ENCODE measurements at regions not wholly inside any gene's neighbourhood (a gene's known extent, or its start where the extent isn't known, plus 50 kb on each side); places are given as distances from the start of the nearest gene placed in this dataset.

- no peak for DNase-seq (ENCODE audit: extremely low read depth, low read depth)
- no peak for TF ChIP-seq CTCF (IDR thresholded peaks at IDR 0.05; ENCODE audit: low read depth, low read length, missing control alignments)
- H3K4me3 ChIP-seq (replicated peaks; ENCODE audit: low read depth, low read length): no peak overlapping the region
Observed at GRCh38 chr9:1952001-1952400, 63.1 kb upstream of the SMARCA2 start.

- no peak for DNase-seq (ENCODE audit: extremely low read depth, low read depth)
- TF ChIP-seq CTCF (IDR thresholded peaks at IDR 0.05; ENCODE audit: low read depth, low read length, missing control alignments): no peak
- no peak overlapping the region for H3K4me3 ChIP-seq (replicated peaks; ENCODE audit: low read depth, low read length)
Observed at GRCh38 chr9:1954238-1954637, 60.9 kb upstream of the SMARCA2 start.

DNA sequence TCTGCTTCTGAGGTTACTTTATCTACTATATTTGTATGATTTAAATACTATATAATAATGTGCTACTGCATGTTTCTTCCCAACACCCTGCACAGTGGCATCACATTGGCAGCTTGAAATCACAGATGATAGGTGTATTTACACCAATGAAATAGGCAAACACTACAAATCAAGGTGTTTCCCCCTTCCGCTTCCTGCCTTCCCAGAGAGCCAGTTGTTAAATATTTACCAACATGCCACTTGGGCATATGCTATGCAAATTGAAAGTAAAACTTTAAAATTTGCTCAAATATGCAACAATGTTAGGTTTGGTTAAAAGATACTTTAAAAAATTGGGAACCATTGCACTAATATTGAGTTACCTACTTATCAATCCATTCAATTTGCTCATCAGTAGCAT lies 58.2 kb upstream of the SMARCA2 start:
- TF ChIP-seq CTCF (IDR thresholded peaks at IDR 0.05; ENCODE audit: low read depth, low read length, missing control alignments): no peak
- DNase-seq (ENCODE audit: extremely low read depth, low read depth): no peak
- H3K4me3 ChIP-seq (replicated peaks; ENCODE audit: low read depth, low read length): no peak overlapping the region

- DNase-seq (ENCODE audit: extremely low read depth, low read depth): no peak
- TF ChIP-seq CTCF (IDR thresholded peaks at IDR 0.05; ENCODE audit: low read depth, low read length, missing control alignments): no peak
Observed at GRCh38 chr9:1957856-1958255, 57.3 kb upstream of the SMARCA2 start.

GRCh38 chr9:1959371-1959770 lies 55.8 kb upstream of the SMARCA2 start:
- H3K4me3 ChIP-seq (replicated peaks; ENCODE audit: low read depth, low read length): no peak overlapping the region
- no peak for TF ChIP-seq CTCF (IDR thresholded peaks at IDR 0.05; ENCODE audit: low read depth, low read length, missing control alignments)
- no peak for DNase-seq (ENCODE audit: extremely low read depth, low read depth)

More at GRCh38 chr9:1957856-1958255, 57.3 kb upstream of the SMARCA2 start:
- no peak overlapping the region for H3K4me3 ChIP-seq (replicated peaks; ENCODE audit: low read depth, low read length)

DNA sequence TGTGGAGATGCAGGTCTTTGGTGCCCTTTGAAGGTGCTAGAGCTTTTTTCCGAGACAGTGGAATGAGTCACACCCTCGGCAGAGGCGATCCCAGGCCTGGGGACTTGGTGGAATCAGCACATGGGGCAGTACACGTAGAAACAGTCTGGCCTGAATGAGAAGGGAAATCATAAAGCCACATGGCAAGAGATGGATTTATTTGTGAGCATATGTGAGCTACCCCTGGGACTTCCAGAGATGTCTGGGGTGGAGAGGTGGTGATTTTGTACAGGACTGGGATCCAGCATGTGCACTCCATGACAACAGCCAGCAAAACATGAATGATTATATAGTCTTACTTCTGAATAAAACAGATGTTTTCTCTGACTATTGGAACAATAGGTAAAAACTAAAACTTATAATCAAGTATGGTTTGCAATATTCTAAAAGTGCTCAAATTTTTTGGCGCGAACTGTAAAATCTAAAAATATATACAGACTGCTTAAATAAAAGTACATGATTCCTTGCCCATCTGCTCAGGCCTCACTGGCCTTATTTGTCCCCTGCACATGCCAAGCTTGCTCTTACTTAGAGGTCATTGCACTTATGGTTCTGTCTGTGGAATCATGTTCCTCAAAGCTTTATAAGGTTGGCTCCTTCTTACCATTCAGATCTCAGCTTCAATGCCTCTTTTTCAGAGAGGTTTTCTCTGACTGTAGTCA lies 54.7 kb upstream of the SMARCA2 start:
- TF ChIP-seq CTCF (IDR thresholded peaks at IDR 0.05; ENCODE audit: low read depth, low read length, missing control alignments): no peak
- DNase-seq (ENCODE audit: extremely low read depth, low read depth): no peak
- no peak overlapping the region for H3K4me3 ChIP-seq (replicated peaks; ENCODE audit: low read depth, low read length)

GRCh38 chr9:1962122-1962521 lies 53.0 kb upstream of the SMARCA2 start:
- TF ChIP-seq CTCF (IDR thresholded peaks at IDR 0.05; ENCODE audit: low read depth, low read length, missing control alignments): no peak
- no peak for DNase-seq (ENCODE audit: extremely low read depth, low read depth)
- no peak overlapping the region for H3K4me3 ChIP-seq (replicated peaks; ENCODE audit: low read depth, low read length)
